Endothelial cell (in vitro differentiated cells): ENCODE measurements at regions not wholly inside any gene's neighbourhood (a gene's known extent, or its start where the extent isn't known, plus 50 kb on each side); places are given as distances from the start of the nearest gene placed in this dataset.

Source experiments
- DNase-seq: peaks from one replicate; pipeline ENCODE4 v3.0.0; 2021; ENCODE audit warnings: low spot score
- H3K27ac Mint-ChIP-seq: one replicate; pipeline ENCODE4 v1.8.0; 2021; ENCODE audit warnings: mixed read lengths, inconsistent platforms; ENCODE audit not compliant: unreplicated experiment
- H3K27me3 Mint-ChIP-seq: one replicate; pipeline ENCODE4 v1.8.0; 2021; ENCODE audit warnings: mild to moderate bottlenecking, moderate library complexity, mixed read lengths, inconsistent platforms; ENCODE audit not compliant: unreplicated experiment
- H3K36me3 Mint-ChIP-seq: one replicate; pipeline ENCODE4 v1.8.0; 2021; ENCODE audit warnings: mild to moderate bottlenecking, low read depth, mixed read lengths, inconsistent platforms; ENCODE audit not compliant: unreplicated experiment
- H3K4me1 Mint-ChIP-seq: one replicate; pipeline ENCODE4 v1.8.0; 2021; ENCODE audit warnings: mild to moderate bottlenecking, mixed read lengths, inconsistent platforms; ENCODE audit not compliant: unreplicated experiment
- H3K4me3 Mint-ChIP-seq: one replicate; pipeline ENCODE4 v1.8.0; 2021; ENCODE audit warnings: mild to moderate bottlenecking, mixed read lengths, inconsistent platforms; ENCODE audit not compliant: unreplicated experiment
- H3K9me3 Mint-ChIP-seq: one replicate; pipeline ENCODE4 v1.8.0; 2021; ENCODE audit warnings: mixed read lengths, inconsistent platforms; ENCODE audit not compliant: unreplicated experiment
- TF ChIP-seq, protein P1 (sequence below): fragments of 200-600 bp; sonication (generic); IDR thresholded peaks from one replicate; pipeline ENCODE4 v1.5.0; 2021; ENCODE audit warnings: antibody characterized with exemption; ENCODE audit not compliant: unreplicated experiment

- H3K36me3 Mint-ChIP-seq: no peaks in the 10 kb centered on the region
- no peak overlapping the region for H3K27ac Mint-ChIP-seq
- TF ChIP-seq, protein P1, sequence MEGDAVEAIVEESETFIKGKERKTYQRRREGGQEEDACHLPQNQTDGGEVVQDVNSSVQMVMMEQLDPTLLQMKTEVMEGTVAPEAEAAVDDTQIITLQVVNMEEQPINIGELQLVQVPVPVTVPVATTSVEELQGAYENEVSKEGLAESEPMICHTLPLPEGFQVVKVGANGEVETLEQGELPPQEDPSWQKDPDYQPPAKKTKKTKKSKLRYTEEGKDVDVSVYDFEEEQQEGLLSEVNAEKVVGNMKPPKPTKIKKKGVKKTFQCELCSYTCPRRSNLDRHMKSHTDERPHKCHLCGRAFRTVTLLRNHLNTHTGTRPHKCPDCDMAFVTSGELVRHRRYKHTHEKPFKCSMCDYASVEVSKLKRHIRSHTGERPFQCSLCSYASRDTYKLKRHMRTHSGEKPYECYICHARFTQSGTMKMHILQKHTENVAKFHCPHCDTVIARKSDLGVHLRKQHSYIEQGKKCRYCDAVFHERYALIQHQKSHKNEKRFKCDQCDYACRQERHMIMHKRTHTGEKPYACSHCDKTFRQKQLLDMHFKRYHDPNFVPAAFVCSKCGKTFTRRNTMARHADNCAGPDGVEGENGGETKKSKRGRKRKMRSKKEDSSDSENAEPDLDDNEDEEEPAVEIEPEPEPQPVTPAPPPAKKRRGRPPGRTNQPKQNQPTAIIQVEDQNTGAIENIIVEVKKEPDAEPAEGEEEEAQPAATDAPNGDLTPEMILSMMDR: no peak
- no peak for DNase-seq
- H3K4me3 Mint-ChIP-seq: no peak overlapping the region
- no peaks in the 10 kb centered on the region for H3K27me3 Mint-ChIP-seq
- H3K4me1 Mint-ChIP-seq: no peaks in the 10 kb centered on the region
- H3K9me3 Mint-ChIP-seq: no peaks in the 10 kb centered on the region
Measured at GRCh38 chr3:26437678-26438077, 184.9 kb upstream of the LRRC3B start.

DNA sequence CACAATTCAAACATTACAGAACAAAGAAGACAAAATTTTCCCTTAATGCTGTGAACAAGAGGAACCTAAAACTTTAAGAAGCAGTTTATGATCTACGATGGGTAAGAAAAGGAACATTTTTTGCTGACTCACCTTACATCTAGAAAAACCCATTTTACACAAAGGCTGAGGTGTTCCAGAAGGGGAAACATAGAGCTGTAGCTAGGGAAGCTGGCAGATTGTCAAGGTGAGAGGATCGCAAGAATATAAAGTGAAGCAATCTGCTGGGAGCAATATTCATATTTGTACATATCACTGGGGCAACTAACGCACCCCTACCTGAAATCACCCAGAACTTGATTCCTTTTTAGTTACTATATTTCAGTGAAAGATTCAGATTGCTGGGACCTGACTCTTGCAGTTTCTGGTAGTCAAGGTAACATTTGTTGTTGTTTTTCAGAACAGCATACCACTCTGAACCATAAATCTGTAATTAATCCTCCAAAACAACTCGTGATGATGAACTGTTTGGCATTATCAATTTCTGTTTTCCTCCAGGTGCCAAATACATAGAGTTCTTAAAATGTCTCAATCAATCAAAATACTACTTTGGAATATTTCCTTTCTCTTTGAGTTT lies 184.1 kb upstream of the LRRC3B start:
- no peak overlapping the region for H3K27ac Mint-ChIP-seq
- no peaks in the 10 kb centered on the region for H3K27me3 Mint-ChIP-seq

DNA sequence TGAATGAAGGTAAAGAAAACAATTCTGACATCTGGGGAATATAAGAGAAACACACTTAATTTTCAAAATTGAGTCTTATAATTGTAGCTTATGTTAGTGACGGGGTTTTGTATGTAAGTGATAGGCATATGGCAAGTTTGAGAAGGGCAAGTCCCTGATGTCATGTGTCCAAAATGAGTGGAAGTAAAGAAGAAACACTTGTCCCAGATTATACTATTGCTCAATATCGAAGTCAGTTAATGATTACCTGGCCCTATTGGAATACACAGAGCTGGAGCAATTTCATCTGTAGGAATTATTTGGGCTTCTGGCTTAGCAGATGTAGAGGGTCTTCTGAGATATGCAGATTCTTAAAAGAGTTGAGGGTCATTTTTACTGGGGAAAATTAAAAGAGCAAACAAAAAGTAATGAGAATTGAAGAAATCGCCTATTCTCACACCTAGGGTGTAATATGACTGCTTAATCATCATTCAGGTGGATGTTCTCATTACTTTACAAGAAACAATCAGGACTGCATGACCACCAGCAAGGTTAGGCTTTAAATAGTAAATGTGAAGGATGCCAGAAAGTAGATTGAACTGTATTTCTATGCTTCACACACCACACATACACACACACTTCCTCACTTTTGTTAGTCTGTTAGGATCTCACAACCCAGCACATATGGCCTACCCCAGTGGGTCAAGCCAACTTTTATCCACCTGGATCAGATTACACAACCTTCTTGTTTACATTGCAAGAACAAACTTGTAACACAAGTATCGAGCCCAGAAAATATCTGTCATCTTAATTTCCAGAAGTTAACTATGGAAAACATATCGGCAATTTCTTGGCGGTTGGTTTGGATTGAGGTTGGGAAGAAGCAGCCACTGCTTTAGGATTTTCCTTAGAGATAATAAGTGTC lies 183.3 kb upstream of the LRRC3B start:
- DNase-seq: no peak
- Mint-ChIP-seq H3K27me3 (no peaks in the 10 kb centered on the region), H3K27ac (no peak overlapping the region), H3K4me3 (no peak overlapping the region), H3K4me1 (no peaks in the 10 kb centered on the region), H3K9me3 (no peaks in the 10 kb centered on the region), H3K36me3 (no peaks in the 10 kb centered on the region)
- TF ChIP-seq, protein P1: no peak

More for the DNA sequence above, 184.1 kb upstream of the LRRC3B start:
- H3K4me3 Mint-ChIP-seq: no peak overlapping the region
- no peaks in the 10 kb centered on the region for H3K36me3 Mint-ChIP-seq
- no peak for DNase-seq
- TF ChIP-seq, protein P1: no peak
- H3K4me1 Mint-ChIP-seq: no peaks in the 10 kb centered on the region
- no peaks in the 10 kb centered on the region for H3K9me3 Mint-ChIP-seq

- Mint-ChIP-seq H3K4me3 (no peak overlapping the region), H3K9me3 (no peaks in the 10 kb centered on the region), H3K27ac (no peak overlapping the region), H3K27me3 (no peaks in the 10 kb centered on the region), H3K4me1 (no peaks in the 10 kb centered on the region), H3K36me3 (no peaks in the 10 kb centered on the region)
- DNase-seq: no peak
- TF ChIP-seq, protein P1: no peak
Measured at GRCh38 chr3:26449996-26450395, 172.6 kb upstream of the LRRC3B start.

- TF ChIP-seq, protein P1: no peak
Measured at GRCh38 chr3:26452363-26452762, 170.2 kb upstream of the LRRC3B start.

More at GRCh38 chr3:26452363-26452762, 170.2 kb upstream of the LRRC3B start:
- DNase-seq: no peak
- Mint-ChIP-seq H3K27ac (no peak overlapping the region), H3K9me3 (no peaks in the 10 kb centered on the region), H3K36me3 (no peaks in the 10 kb centered on the region), H3K4me3 (no peak overlapping the region), H3K4me1 (no peaks in the 10 kb centered on the region), H3K27me3 (no peaks in the 10 kb centered on the region)
